ENCODE measurements at regions not wholly inside any gene's neighbourhood (a gene's known extent, or its start where the extent isn't known, plus 50 kb on each side); places are given as distances from the start of the nearest gene placed in this dataset.

- no peak for TF ChIP-seq CTCF (IDR thresholded peaks at IDR 0.05)
Measured at GRCh38 chr7:109224100-109224499, 654.4 kb downstream of the DNAJB9 start.

GRCh38 chr7:109226699-109227098 is 657.0 kb downstream of the DNAJB9 start:
- TF ChIP-seq CTCF (IDR thresholded peaks at IDR 0.05) = no peak

- no peak for TF ChIP-seq CTCF (IDR thresholded peaks at IDR 0.05)
Measured at GRCh38 chr7:109235316-109235715, 665.6 kb downstream of the DNAJB9 start.

GRCh38 chr7:109246330-109247077 is 676.8 kb downstream of the DNAJB9 start:
- no peak for TF ChIP-seq CTCF (IDR thresholded peaks at IDR 0.05)

- no peak for TF ChIP-seq CTCF (IDR thresholded peaks at IDR 0.05)
Measured at GRCh38 chr7:109256762-109257560, 687.3 kb downstream of the DNAJB9 start.

- TF ChIP-seq CTCF (IDR thresholded peaks at IDR 0.05) = no peak
Measured at GRCh38 chr7:109259151-109259550, 689.5 kb downstream of the DNAJB9 start.

- TF ChIP-seq CTCF (IDR thresholded peaks at IDR 0.05) = no peak
Measured at GRCh38 chr7:109261781-109262180, 692.1 kb downstream of the DNAJB9 start.

All from LNCAP (cell line).